HCT116 (cell line): ENCODE measurements at regions not wholly inside any gene's neighbourhood (a gene's known extent, or its start where the extent isn't known, plus 50 kb on each side); places are given as distances from the start of the nearest gene placed in this dataset.

Experiments
- ATAC-seq: fragments of 200-7000 bp; cut with Tn5 transposase; 2 replicates; pipeline ENCODE4 v1.9.1; 2020; ENCODE audit warnings: mild to moderate bottlenecking, moderate library complexity
- BruUV-seq: library from RNA; stranded (reverse); fragments of 400-500 nt; replicated peaks from 2 replicates; lab custom pipeline; 2021; lab: Mats Ljungman, UMichigan
- CTCF ChIA-PET: fragments of 300-600 bp; sonication (Branson Sonifier 250); formaldehyde crosslinking; loops from one replicate; lab custom pipeline; 2021; ENCODE audit warnings: antibody characterized with exemption; lab: Charles Lee
- POLR2A ChIA-PET: fragments of 300-600, 350-600 bp; sonication (Branson Sonifier 250); formaldehyde crosslinking; loops from one replicate; lab custom pipeline; 2021; ENCODE audit warnings: antibody characterized with exemption; lab: Charles Lee
- RAD21 ChIA-PET, 2 experiments: fragments of 300-600 bp; sonication (Branson Sonifier 250); formaldehyde crosslinking; loops; one replicate each; lab custom pipeline; 2023; ENCODE audit warnings: low total read pairs in 2 of 2; ENCODE audit not compliant: uncharacterized antibody in 2 of 2, unreplicated experiment in 2 of 2, low non-redundant PET in 1 of 2; lab: Charles Lee
- DNase-seq: peaks from one replicate; pipeline ENCODE4 v3.0.0-alpha.2; 2010; ENCODE audit warnings: low read depth, low spot score
- H2AFZ ChIP-seq: fragments of 200-600 bp; shearing (Covaris generic), sonication (generic); 2 replicates; pipeline ENCODE4 v1.6.1; 2017; ENCODE audit warnings: low read depth, mixed run types, mixed read lengths, antibody characterized with exemption, low read length; ENCODE audit not compliant: poor library complexity, severe bottlenecking
- H3K27ac ChIP-seq: 2 replicates; pipeline ENCODE4 v1.5.1; 2012; ENCODE audit warnings: low read depth, low read length
- H3K27me3 ChIP-seq: fragments of 200-600 bp; sonication (generic); 2 replicates; pipeline ENCODE4 v1.6.1; 2016; ENCODE audit warnings: mixed run types, low read length, mixed read lengths; ENCODE audit not compliant: insufficient read depth
- H3K36me3 ChIP-seq, 2 experiments: fragments of 200-500 bp in 1 of 2; fragments of 200-600 bp in 1 of 2; sonication (Bioruptor generic) in 1 of 2; sonication (generic) in 1 of 2; 2 replicates each; pipeline versions ENCODE4 v1.5.1 to v1.6.1; 2014 to 2016; ENCODE audit warnings: low read length in 2 of 2, inconsistent platforms in 1 of 2, mixed read lengths in 1 of 2, mixed run types in 1 of 2; ENCODE audit not compliant: insufficient read depth in 2 of 2, control insufficient read depth in 1 of 2
- H3K4me1 ChIP-seq, 2 experiments: fragments of 200-600 bp in 1 of 2; sonication (generic) in 1 of 2; 2 replicates each; pipeline versions ENCODE4 v1.5.1 to v1.6.1; 2012 to 2017; ENCODE audit warnings: low read length in 2 of 2, inconsistent platforms in 1 of 2, mild to moderate bottlenecking in 1 of 2, mixed read lengths in 1 of 2, mixed run types in 1 of 2, moderate library complexity in 1 of 2; ENCODE audit not compliant: insufficient read depth in 2 of 2, control insufficient read depth in 1 of 2
- H3K4me2 ChIP-seq: fragments of 200-600 bp; sonication (generic); 2 replicates; pipeline ENCODE4 v1.6.1; 2017; ENCODE audit warnings: mixed run types, low read length, mixed read lengths
- H3K4me3 ChIP-seq, 2 experiments: fragments of 200-600 bp in 1 of 2; sonication (generic) in 1 of 2; replicated peaks in 1 of 2; 2 replicates each; pipeline ENCODE4 v1.5.1; 2011 to 2016; ENCODE audit warnings: low read length in 2 of 2, control low read depth in 1 of 2, low read depth in 1 of 2, mild to moderate bottlenecking in 1 of 2, mixed read lengths in 1 of 2, mixed run types in 1 of 2
- H3K79me2 ChIP-seq: fragments of 200-600 bp; sonication (generic); 2 replicates; pipeline ENCODE4 v1.6.1; 2017; ENCODE audit warnings: mild to moderate bottlenecking, mixed run types, low read length, moderate library complexity, mixed read lengths; ENCODE audit not compliant: insufficient read depth
- H3K9ac ChIP-seq: fragments of 200-600 bp; sonication (generic); 2 replicates; pipeline ENCODE4 v1.6.1; 2016; ENCODE audit warnings: low read length, mixed read lengths
- H3K9me2 ChIP-seq: fragments of 200-600 bp; sonication (generic), shearing (Covaris generic); 2 replicates; pipeline ENCODE4 v1.6.1; 2017; ENCODE audit warnings: mixed run types, mild to moderate bottlenecking, moderate library complexity; ENCODE audit not compliant: insufficient read depth
- H3K9me3 ChIP-seq, 2 experiments: fragments of 200-500 bp in 1 of 2; fragments of 200-600 bp in 1 of 2; sonication (Bioruptor generic) in 1 of 2; sonication (generic) in 1 of 2; 2 replicates each; pipeline ENCODE4 v1.6.1; 2014 to 2017; ENCODE audit warnings: low read length in 2 of 2, mixed read lengths in 2 of 2, inconsistent platforms in 1 of 2, low read depth in 1 of 2, mild to moderate bottlenecking in 1 of 2, mixed run types in 1 of 2, moderate library complexity in 1 of 2; ENCODE audit not compliant: control insufficient read depth in 1 of 2, insufficient read depth in 1 of 2
- H4K20me1 ChIP-seq: fragments of 200-600 bp; sonication (generic), shearing (Covaris generic); 2 replicates; pipeline ENCODE4 v1.6.1; 2017; ENCODE audit warnings: mixed run types, mild to moderate bottlenecking, moderate library complexity; ENCODE audit not compliant: insufficient read depth
- CBX3 ChIP-seq: IDR thresholded peaks from 2 replicates; pipeline ENCODE4 v1.6.1; 2012; ENCODE audit warnings: low read depth
- CEBPB ChIP-seq: IDR thresholded peaks from 2 replicates; pipeline ENCODE4 v1.6.1; 2012; ENCODE audit warnings: low read depth
- CTCF ChIP-seq, 3 experiments: fragments of 200-600 bp in 1 of 3; sonication (generic) in 1 of 3; IDR thresholded peaks in 2 of 3; conservative IDR thresholded peaks in 1 of 3; 2 replicates each; pipeline ENCODE4 v1.5.1; 2012 to 2017; ENCODE audit warnings: low read depth in 2 of 3, low read length in 2 of 3, antibody characterized with exemption in 1 of 3, borderline replicate concordance in 1 of 3, control low read depth in 1 of 3, mild to moderate bottlenecking in 1 of 3, mixed read lengths in 1 of 3, mixed run types in 1 of 3, moderate library complexity in 1 of 3; ENCODE audit not compliant: insufficient read depth in 1 of 3
- EZH2 ChIP-seq: fragments of 200-600 bp; sonication (generic); IDR thresholded peaks from 2 replicates; pipeline ENCODE4 v1.6.1; 2017; ENCODE audit warnings: antibody characterized with exemption, mixed run types
- FOSL1 ChIP-seq: IDR thresholded peaks from 2 replicates; pipeline ENCODE4 v1.6.1; 2012; ENCODE audit warnings: low read depth
- MAX ChIP-seq: IDR thresholded peaks from 2 replicates; pipeline ENCODE4 v1.6.1; 2012
- RAD21 ChIP-seq: IDR thresholded peaks from 2 replicates; pipeline ENCODE4 v1.6.1; 2012; ENCODE audit warnings: low read depth, mild to moderate bottlenecking
- SP1 ChIP-seq: IDR thresholded peaks from 2 replicates; pipeline ENCODE4 v1.6.1; 2012; ENCODE audit warnings: low read depth
- SRF ChIP-seq: IDR thresholded peaks from 2 replicates; pipeline ENCODE4 v1.6.1; 2012; ENCODE audit warnings: low read depth
- ZFX ChIP-seq: fragments of 450-650 bp; IDR thresholded peaks from 2 replicates; pipeline ENCODE4 v1.6.1; 2017
- intact Hi-C: fragments of 100-400 bp; cut with micrococcal nuclease; formaldehyde crosslinking; loops from 2 replicates; pipeline ENCODE4 v1.10.0; 2022
- TF ChIP-seq, protein P1 (sequence below): IDR thresholded peaks from 2 replicates; pipeline ENCODE4 v1.6.1; 2012; ENCODE audit warnings: low read depth

- Histone ChIP-seq H3K4me1 (no peaks in the 10 kb centered on the region), H4K20me1 (no peaks in the 10 kb centered on the region), H3K27me3 (no peaks in the 10 kb centered on the region), H2AFZ (no peak overlapping the region), H3K79me2 (no peaks in the 10 kb centered on the region), H3K9me2 (no peaks in the 10 kb centered on the region), H3K36me3 (no peaks in the 10 kb centered on the region), H3K27ac (no peak overlapping the region), H3K4me3 (no peak overlapping the region), H3K9me3 (no peaks in the 10 kb centered on the region), H3K9ac (no peak overlapping the region), H3K4me2 (no peak overlapping the region)
- CTCF ChIA-PET = no interaction called here
- ATAC-seq = no peak
- intact Hi-C loops = no loop called here
- DNase-seq = no peak
- POLR2A ChIA-PET = no interaction called here
- RAD21 ChIA-PET = no interaction called here
- BruUV-seq = no TSS peak
- TF ChIP-seq FOSL1 (no peak), RAD21 (no peak), CEBPB (no peak), CTCF (IDR thresholded peaks at IDR 0.05 in 2 of 3, conservative IDR thresholded peaks at IDR 0.05 in 1 of 3; ENCODE audit: borderline replicate concordance in 1 of 3, insufficient read depth in 1 of 3, low read depth in 2 of 3, low read length in 2 of 3) (no peak)
Observed at GRCh38 chr2:186044761-186045160, 306.2 kb downstream of the FSIP2 start.

- BruUV-seq = no TSS peak
- intact Hi-C loops = no loop called here
Observed at GRCh38 chr2:186052930-186053329, 314.3 kb downstream of the FSIP2 start.

More at GRCh38 chr2:186052930-186053329, 314.3 kb downstream of the FSIP2 start:
- Histone ChIP-seq H3K4me2 (no peak overlapping the region), H2AFZ (no peak overlapping the region), H3K79me2 (no peaks in the 10 kb centered on the region), H3K9me3 (no peaks in the 10 kb centered on the region), H3K4me1 (no peaks in the 10 kb centered on the region), H3K4me3 (no peak overlapping the region), H3K27ac (no peak overlapping the region), H3K36me3 (no peaks in the 10 kb centered on the region), H3K9me2 (no peaks in the 10 kb centered on the region), H3K9ac (no peak overlapping the region), H4K20me1 (no peaks in the 10 kb centered on the region), H3K27me3 (no peaks in the 10 kb centered on the region)
- CTCF ChIA-PET = no interaction called here
- TF ChIP-seq EZH2 = no peak
- no peak for TF ChIP-seq MAX
- no peak for TF ChIP-seq SP1
- TF ChIP-seq, protein P1, sequence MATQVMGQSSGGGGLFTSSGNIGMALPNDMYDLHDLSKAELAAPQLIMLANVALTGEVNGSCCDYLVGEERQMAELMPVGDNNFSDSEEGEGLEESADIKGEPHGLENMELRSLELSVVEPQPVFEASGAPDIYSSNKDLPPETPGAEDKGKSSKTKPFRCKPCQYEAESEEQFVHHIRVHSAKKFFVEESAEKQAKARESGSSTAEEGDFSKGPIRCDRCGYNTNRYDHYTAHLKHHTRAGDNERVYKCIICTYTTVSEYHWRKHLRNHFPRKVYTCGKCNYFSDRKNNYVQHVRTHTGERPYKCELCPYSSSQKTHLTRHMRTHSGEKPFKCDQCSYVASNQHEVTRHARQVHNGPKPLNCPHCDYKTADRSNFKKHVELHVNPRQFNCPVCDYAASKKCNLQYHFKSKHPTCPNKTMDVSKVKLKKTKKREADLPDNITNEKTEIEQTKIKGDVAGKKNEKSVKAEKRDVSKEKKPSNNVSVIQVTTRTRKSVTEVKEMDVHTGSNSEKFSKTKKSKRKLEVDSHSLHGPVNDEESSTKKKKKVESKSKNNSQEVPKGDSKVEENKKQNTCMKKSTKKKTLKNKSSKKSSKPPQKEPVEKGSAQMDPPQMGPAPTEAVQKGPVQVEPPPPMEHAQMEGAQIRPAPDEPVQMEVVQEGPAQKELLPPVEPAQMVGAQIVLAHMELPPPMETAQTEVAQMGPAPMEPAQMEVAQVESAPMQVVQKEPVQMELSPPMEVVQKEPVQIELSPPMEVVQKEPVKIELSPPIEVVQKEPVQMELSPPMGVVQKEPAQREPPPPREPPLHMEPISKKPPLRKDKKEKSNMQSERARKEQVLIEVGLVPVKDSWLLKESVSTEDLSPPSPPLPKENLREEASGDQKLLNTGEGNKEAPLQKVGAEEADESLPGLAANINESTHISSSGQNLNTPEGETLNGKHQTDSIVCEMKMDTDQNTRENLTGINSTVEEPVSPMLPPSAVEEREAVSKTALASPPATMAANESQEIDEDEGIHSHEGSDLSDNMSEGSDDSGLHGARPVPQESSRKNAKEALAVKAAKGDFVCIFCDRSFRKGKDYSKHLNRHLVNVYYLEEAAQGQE = no peak
- TF ChIP-seq CBX3 = no peak
- no peak for TF ChIP-seq ZFX
- no peak for TF ChIP-seq SRF
- RAD21 ChIA-PET = no interaction called here
- DNase-seq = no peak
- no peak for ATAC-seq
- POLR2A ChIA-PET = no interaction called here
